ENCODE measurements at regions not wholly inside any gene's neighbourhood (a gene's known extent, or its start where the extent isn't known, plus 50 kb on each side); places are given as distances from the start of the nearest gene placed in this dataset.
A peak's percentile ranks its signal among the peaks of the same experiment; 100 is the strongest.

DNA sequence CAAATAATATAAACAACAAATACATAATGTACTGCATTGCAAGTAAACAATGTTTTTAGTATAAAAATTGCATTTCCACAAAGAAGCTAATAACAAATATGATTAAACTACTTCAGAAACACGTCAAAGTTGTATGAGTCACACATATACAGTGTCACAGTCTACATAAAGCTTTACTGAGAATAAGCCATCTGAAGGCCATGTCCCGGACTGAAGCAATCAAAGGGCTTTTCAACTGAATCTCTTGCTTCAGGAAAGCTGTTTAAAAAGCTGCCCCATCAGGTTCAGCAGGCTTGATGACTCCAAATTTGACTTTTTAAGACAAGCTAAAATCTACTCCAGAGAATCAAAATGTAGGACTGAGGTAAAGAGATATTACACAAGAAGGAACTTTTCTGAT, 1476.8 kb downstream of the ADGRL3 start:
- dilution Hi-C loops (cut with MboI; ENCODE audit: extremely low pct_ligation_motif_present, low sequenced_read_pairs), result no loop called here
- FAIRE-seq (peak; percentile 60), DNase-seq (ENCODE audit: low read depth, low spot score) (no peak)
- Histone ChIP-seq H3K4me3 (ENCODE audit: control insufficient read depth in 2 of 3, extremely low read depth in 1 of 3, insufficient read depth in 2 of 3, low read depth in 1 of 3, low read length in 3 of 3) (no peak overlapping the region), H3K9ac (ENCODE audit: control insufficient read depth, extremely low read depth, insufficient read depth, low read length) (no peak overlapping the region), H3K36me3 (ENCODE audit: control insufficient read depth in 2 of 2, extremely low read depth in 1 of 2, insufficient read depth in 2 of 2, low read length in 2 of 2) (no peaks in the 10 kb centered on the region), H3K4me1 (ENCODE audit: control insufficient read depth, extremely low read depth, insufficient read depth, low read length) (no peaks in the 10 kb centered on the region), H2AFZ (ENCODE audit: control insufficient read depth, low read length) (no peak overlapping the region), H3K27me3 (ENCODE audit: control insufficient read depth, extremely low read depth, insufficient read depth, low read length) (no peaks in the 10 kb centered on the region), H4K20me1 (ENCODE audit: control insufficient read depth, extremely low read depth, insufficient read depth, low read length) (no peaks in the 10 kb centered on the region), H3K79me2 (ENCODE audit: control insufficient read depth, insufficient read depth, low read length) (no peaks in the 10 kb centered on the region), H3K4me2 (ENCODE audit: control insufficient read depth, extremely low read depth, insufficient read depth, low read depth, low read length) (no peak overlapping the region), H3K9me1 (ENCODE audit: control insufficient read depth, extremely low read depth, insufficient read depth, low read length) (no peaks in the 10 kb centered on the region), H3K9me3 (ENCODE audit: control insufficient read depth, low read depth, low read length) (no peaks in the 10 kb centered on the region), H3K27ac (ENCODE audit: control insufficient read depth, insufficient read depth, low read length) (no peak overlapping the region)
- no peak for TF ChIP-seq EZH2 (IDR thresholded peaks at IDR 0.05; ENCODE audit: low read length)
- TF ChIP-seq, protein P1, sequence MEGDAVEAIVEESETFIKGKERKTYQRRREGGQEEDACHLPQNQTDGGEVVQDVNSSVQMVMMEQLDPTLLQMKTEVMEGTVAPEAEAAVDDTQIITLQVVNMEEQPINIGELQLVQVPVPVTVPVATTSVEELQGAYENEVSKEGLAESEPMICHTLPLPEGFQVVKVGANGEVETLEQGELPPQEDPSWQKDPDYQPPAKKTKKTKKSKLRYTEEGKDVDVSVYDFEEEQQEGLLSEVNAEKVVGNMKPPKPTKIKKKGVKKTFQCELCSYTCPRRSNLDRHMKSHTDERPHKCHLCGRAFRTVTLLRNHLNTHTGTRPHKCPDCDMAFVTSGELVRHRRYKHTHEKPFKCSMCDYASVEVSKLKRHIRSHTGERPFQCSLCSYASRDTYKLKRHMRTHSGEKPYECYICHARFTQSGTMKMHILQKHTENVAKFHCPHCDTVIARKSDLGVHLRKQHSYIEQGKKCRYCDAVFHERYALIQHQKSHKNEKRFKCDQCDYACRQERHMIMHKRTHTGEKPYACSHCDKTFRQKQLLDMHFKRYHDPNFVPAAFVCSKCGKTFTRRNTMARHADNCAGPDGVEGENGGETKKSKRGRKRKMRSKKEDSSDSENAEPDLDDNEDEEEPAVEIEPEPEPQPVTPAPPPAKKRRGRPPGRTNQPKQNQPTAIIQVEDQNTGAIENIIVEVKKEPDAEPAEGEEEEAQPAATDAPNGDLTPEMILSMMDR (optimal IDR thresholded peaks at IDR 0.05 in 1 of 3, IDR thresholded peaks at IDR 0.05 in 1 of 3, conservative IDR thresholded peaks at IDR 0.05 in 1 of 3; ENCODE audit: extremely low read depth in 1 of 3, insufficient read depth in 2 of 3, low read length in 3 of 3), result no peak

DNA sequence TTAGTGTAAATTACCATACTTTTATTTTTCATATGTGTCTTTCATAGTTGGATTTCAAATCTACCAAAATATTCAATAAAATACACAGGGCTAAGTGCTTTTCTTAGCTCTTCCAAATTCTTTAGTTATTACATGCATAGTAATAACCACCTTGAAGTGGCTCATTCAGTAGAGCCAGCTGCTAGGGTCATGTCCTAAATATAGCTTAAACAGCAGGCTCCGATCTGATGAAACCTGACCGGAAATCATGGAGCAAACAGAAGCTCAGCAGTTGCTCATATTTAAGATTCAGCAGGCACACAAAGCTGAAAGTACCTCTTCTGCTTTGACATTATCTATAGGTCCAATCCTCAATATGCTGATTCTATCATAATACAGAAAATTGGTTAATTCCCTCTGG, 1470.4 kb downstream of the ADGRL3 start:
- Histone ChIP-seq H3K9ac (ENCODE audit: control insufficient read depth, extremely low read depth, insufficient read depth, low read length) (no peak overlapping the region), H3K36me3 (ENCODE audit: control insufficient read depth in 2 of 2, extremely low read depth in 1 of 2, insufficient read depth in 2 of 2, low read length in 2 of 2) (no peaks in the 10 kb centered on the region), H3K9me3 (ENCODE audit: control insufficient read depth, low read depth, low read length) (no peaks in the 10 kb centered on the region), H3K27me3 (ENCODE audit: control insufficient read depth, extremely low read depth, insufficient read depth, low read length) (no peaks in the 10 kb centered on the region), H4K20me1 (ENCODE audit: control insufficient read depth, extremely low read depth, insufficient read depth, low read length) (no peaks in the 10 kb centered on the region), H3K4me2 (ENCODE audit: control insufficient read depth, extremely low read depth, insufficient read depth, low read depth, low read length) (no peak overlapping the region), H3K4me3 (ENCODE audit: control insufficient read depth in 2 of 3, extremely low read depth in 1 of 3, insufficient read depth in 2 of 3, low read depth in 1 of 3, low read length in 3 of 3) (no peak overlapping the region), H3K79me2 (ENCODE audit: control insufficient read depth, insufficient read depth, low read length) (no peaks in the 10 kb centered on the region), H3K27ac (ENCODE audit: control insufficient read depth, insufficient read depth, low read length) (no peak overlapping the region), H3K4me1 (ENCODE audit: control insufficient read depth, extremely low read depth, insufficient read depth, low read length) (no peaks in the 10 kb centered on the region), H3K9me1 (ENCODE audit: control insufficient read depth, extremely low read depth, insufficient read depth, low read length) (no peaks in the 10 kb centered on the region), H2AFZ (ENCODE audit: control insufficient read depth, low read length) (no peak overlapping the region)
- no peak for DNase-seq (ENCODE audit: low read depth, low spot score)
- no peak for TF ChIP-seq EZH2 (IDR thresholded peaks at IDR 0.05; ENCODE audit: low read length)
- TF ChIP-seq, protein P1 (optimal IDR thresholded peaks at IDR 0.05 in 1 of 3, IDR thresholded peaks at IDR 0.05 in 1 of 3, conservative IDR thresholded peaks at IDR 0.05 in 1 of 3; ENCODE audit: extremely low read depth in 1 of 3, insufficient read depth in 2 of 3, low read length in 3 of 3), result no peak
- dilution Hi-C loops (cut with MboI; ENCODE audit: extremely low pct_ligation_motif_present, low sequenced_read_pairs), result no loop called here
- no peak for FAIRE-seq

Data from keratinocyte (primary cell).